COR-L47 (cell line): ENCODE measurements at regions not wholly inside any gene's neighbourhood (a gene's known extent, or its start where the extent isn't known, plus 50 kb on each side); places are given as distances from the start of the nearest gene placed in this dataset.

Experiments
- DNase-seq: peaks from one replicate; lab custom pipeline; 2025; lab: John Stamatoyannopoulos, UW

GRCh38 chr7:10863476-10863875 lies 110.2 kb upstream of the PHF14 start:
- no peak for DNase-seq

- no peak for DNase-seq
Observed at GRCh38 chr7:10874666-10875065, 99.0 kb upstream of the PHF14 start.

- no peak for DNase-seq
Observed at GRCh38 chr7:10875080-10875479, 98.6 kb upstream of the PHF14 start.

- DNase-seq: no peak
Observed at GRCh38 chr7:10888861-10889260, 84.8 kb upstream of the PHF14 start.

GRCh38 chr7:10889266-10889898 lies 84.3 kb upstream of the PHF14 start:
- DNase-seq: peak; percentile 63

GRCh38 chr7:10908600-10908999 lies 65.1 kb upstream of the PHF14 start:
- DNase-seq: no peak

GRCh38 chr7:10910447-10910846 lies 63.2 kb upstream of the PHF14 start:
- no peak for DNase-seq

GRCh38 chr7:10912077-10912476 lies 61.6 kb upstream of the PHF14 start:
- no peak for DNase-seq

- no peak for DNase-seq
Observed at GRCh38 chr7:10913457-10913856, 60.2 kb upstream of the PHF14 start.

- DNase-seq: no peak
Observed at GRCh38 chr7:10918093-10918590, 55.5 kb upstream of the PHF14 start.

- DNase-seq: no peak
Observed at GRCh38 chr7:10919923-10920322, 53.7 kb upstream of the PHF14 start.
